ENCODE measurements at regions not wholly inside any gene's neighbourhood (a gene's known extent, or its start where the extent isn't known, plus 50 kb on each side); places are given as distances from the start of the nearest gene placed in this dataset.

GRCh38 chr4:189498457-189498856 is 442.2 kb upstream of the FRG1 start:
- TF ChIP-seq POLR2A (IDR thresholded peaks at IDR 0.05; ENCODE audit: low read length) (no peak), CTCF (IDR thresholded peaks at IDR 0.05) (no peak)

All from A549 (cell line).